ENCODE measurements at regions not wholly inside any gene's neighbourhood (a gene's known extent, or its start where the extent isn't known, plus 50 kb on each side); places are given as distances from the start of the nearest gene placed in this dataset.

- no peaks in the 10 kb centered on the region for H3K79me2 ChIP-seq (ENCODE audit: control insufficient read depth, insufficient read depth, low read length)
- H3K4me2 ChIP-seq (replicated peaks; ENCODE audit: low read depth, low read length, poor library complexity, severe bottlenecking): no peak overlapping the region
- no peak overlapping the region for H3K9ac ChIP-seq (ENCODE audit: low read length)
- H3K4me3 Mint-ChIP-seq: no peak overlapping the region
- no peak overlapping the region for H3K27ac Mint-ChIP-seq
- no peaks in the 10 kb centered on the region for H3K27me3 ChIP-seq (replicated peaks in 1 of 4; ENCODE audit: control extremely low read depth in 1 of 4, control insufficient read depth in 3 of 4, insufficient read depth in 4 of 4, low read length in 3 of 4)
- H3K4me1 ChIP-seq (ENCODE audit: control insufficient read depth in 2 of 2, insufficient read depth in 2 of 2, low read length in 2 of 2): no peaks in the 10 kb centered on the region
- 100% methylated on average over 1 of the region's 2 CpGs for WGBS (ENCODE audit: insufficient coverage)
- CTCF ChIA-PET: no interaction called here
- H3K4me1 Mint-ChIP-seq: no peaks in the 10 kb centered on the region
- H4K20me1 ChIP-seq (ENCODE audit: control insufficient read depth, insufficient read depth, low read length, poor library complexity, severe bottlenecking): no peaks in the 10 kb centered on the region
- H3K27me3 Mint-ChIP-seq: no peaks in the 10 kb centered on the region
- H3K9me3 Mint-ChIP-seq (ENCODE audit: insufficient read depth): no peaks in the 10 kb centered on the region
- H2AFZ ChIP-seq (ENCODE audit: insufficient read depth, low read depth, low read length, poor library complexity, severe bottlenecking): no peak overlapping the region
- H3K36me3 ChIP-seq (replicated peaks in 1 of 2; ENCODE audit: control extremely low read depth in 1 of 2, control insufficient read depth in 1 of 2, extremely low read depth in 1 of 2, insufficient read depth in 2 of 2, low read length in 1 of 2): no peaks in the 10 kb centered on the region
- H3K27ac ChIP-seq (ENCODE audit: low read length in 2 of 2): no peak overlapping the region
- intact Hi-C loops (cut with micrococcal nuclease): no loop called here
- H3K4me3 ChIP-seq (ENCODE audit: control extremely low read depth in 1 of 5, extremely low read depth in 1 of 5, insufficient read depth in 1 of 5, low read depth in 2 of 5, low read length in 4 of 5): no peak overlapping the region
- TF ChIP-seq EZH2 (IDR thresholded peaks at IDR 0.05; ENCODE audit: borderline replicate concordance, insufficient read depth, low read depth, low read length, poor library complexity, severe bottlenecking) (no peak), CTCF (IDR thresholded peaks at IDR 0.05) (no peak)
- POLR2A ChIA-PET: no interaction called here
- no peaks in the 10 kb centered on the region for H3K9me3 ChIP-seq (ENCODE audit: control extremely low read depth in 1 of 3, control insufficient read depth in 2 of 3, insufficient read depth in 1 of 3, low read length in 2 of 3)
- no peak for DNase-seq
- ATAC-seq (ENCODE audit: low read depth): no peak
These were observed 206.9 kb downstream of the COX7C start for GRCh38 chr5:86824637-86825036.

GRCh38 chr5:86831128-86831527, 213.4 kb downstream of the COX7C start:
- no peaks in the 10 kb centered on the region for H3K9me3 Mint-ChIP-seq (ENCODE audit: insufficient read depth)
- CTCF ChIA-PET: no interaction called here
- no peak for ATAC-seq (ENCODE audit: low read depth)

More at GRCh38 chr5:86831128-86831527, 213.4 kb downstream of the COX7C start:
- intact Hi-C loops (cut with micrococcal nuclease): no loop called here
- POLR2A ChIA-PET: no interaction called here
- Histone ChIP-seq H3K9me3 (ENCODE audit: control extremely low read depth in 1 of 3, control insufficient read depth in 2 of 3, insufficient read depth in 1 of 3, low read length in 2 of 3) (no peaks in the 10 kb centered on the region), H3K27me3 (replicated peaks in 1 of 4; ENCODE audit: control extremely low read depth in 1 of 4, control insufficient read depth in 3 of 4, insufficient read depth in 4 of 4, low read length in 3 of 4) (no peaks in the 10 kb centered on the region), H3K4me1 (ENCODE audit: control insufficient read depth in 2 of 2, insufficient read depth in 2 of 2, low read length in 2 of 2) (no peaks in the 10 kb centered on the region), H4K20me1 (ENCODE audit: control insufficient read depth, insufficient read depth, low read length, poor library complexity, severe bottlenecking) (no peaks in the 10 kb centered on the region), H2AFZ (ENCODE audit: insufficient read depth, low read depth, low read length, poor library complexity, severe bottlenecking) (no peak overlapping the region), H3K79me2 (ENCODE audit: control insufficient read depth, insufficient read depth, low read length) (no peaks in the 10 kb centered on the region), H3K4me3 (ENCODE audit: control extremely low read depth in 1 of 5, extremely low read depth in 1 of 5, insufficient read depth in 1 of 5, low read depth in 2 of 5, low read length in 4 of 5) (no peak overlapping the region), H3K36me3 (replicated peaks in 1 of 2; ENCODE audit: control extremely low read depth in 1 of 2, control insufficient read depth in 1 of 2, extremely low read depth in 1 of 2, insufficient read depth in 2 of 2, low read length in 1 of 2) (no peaks in the 10 kb centered on the region), H3K9ac (ENCODE audit: low read length) (no peak overlapping the region), H3K4me2 (replicated peaks; ENCODE audit: low read depth, low read length, poor library complexity, severe bottlenecking) (no peak overlapping the region), H3K27ac (ENCODE audit: low read length in 2 of 2) (no peak overlapping the region)
- Mint-ChIP-seq H3K4me3 (no peak overlapping the region), H3K27ac (no peak overlapping the region), H3K27me3 (no peaks in the 10 kb centered on the region), H3K4me1 (no peaks in the 10 kb centered on the region)
- TF ChIP-seq CTCF (IDR thresholded peaks at IDR 0.05): no peak
- no peak for TF ChIP-seq EZH2 (IDR thresholded peaks at IDR 0.05; ENCODE audit: borderline replicate concordance, insufficient read depth, low read depth, low read length, poor library complexity, severe bottlenecking)
- no peak for DNase-seq

All from B cell (primary cell).